HG02623 (cell line): ENCODE measurements at regions not wholly inside any gene's neighbourhood (a gene's known extent, or its start where the extent isn't known, plus 50 kb on each side); places are given as distances from the start of the nearest gene placed in this dataset.

Experiments used
- ATAC-seq: cut with Tn5 transposase; IDR thresholded peaks from one replicate; pipeline ENCODE4 v1.9.1; 2021; ENCODE audit warnings: moderate library complexity; ENCODE audit not compliant: unreplicated experiment

DNA sequence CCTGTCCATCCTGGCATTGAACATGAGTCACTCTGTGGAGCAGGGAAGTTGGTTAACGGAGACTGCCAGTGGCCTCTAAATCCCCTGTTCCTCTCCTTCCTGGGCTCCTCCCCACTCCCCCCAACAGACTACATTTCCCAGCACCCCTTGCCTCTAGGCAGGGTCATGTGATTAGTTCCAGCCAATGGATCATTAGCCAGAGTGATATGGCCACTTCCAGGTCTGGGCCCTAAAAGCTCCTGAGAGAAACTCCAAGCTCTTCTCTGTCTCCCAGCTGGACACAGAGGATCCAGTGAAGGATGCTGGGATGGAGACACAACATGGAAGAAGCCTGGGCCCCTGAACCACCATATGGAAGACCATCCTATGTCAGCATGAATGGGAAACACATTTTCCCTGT lies 54.4 kb upstream of the RFLNA start:
- no peak for ATAC-seq

DNA sequence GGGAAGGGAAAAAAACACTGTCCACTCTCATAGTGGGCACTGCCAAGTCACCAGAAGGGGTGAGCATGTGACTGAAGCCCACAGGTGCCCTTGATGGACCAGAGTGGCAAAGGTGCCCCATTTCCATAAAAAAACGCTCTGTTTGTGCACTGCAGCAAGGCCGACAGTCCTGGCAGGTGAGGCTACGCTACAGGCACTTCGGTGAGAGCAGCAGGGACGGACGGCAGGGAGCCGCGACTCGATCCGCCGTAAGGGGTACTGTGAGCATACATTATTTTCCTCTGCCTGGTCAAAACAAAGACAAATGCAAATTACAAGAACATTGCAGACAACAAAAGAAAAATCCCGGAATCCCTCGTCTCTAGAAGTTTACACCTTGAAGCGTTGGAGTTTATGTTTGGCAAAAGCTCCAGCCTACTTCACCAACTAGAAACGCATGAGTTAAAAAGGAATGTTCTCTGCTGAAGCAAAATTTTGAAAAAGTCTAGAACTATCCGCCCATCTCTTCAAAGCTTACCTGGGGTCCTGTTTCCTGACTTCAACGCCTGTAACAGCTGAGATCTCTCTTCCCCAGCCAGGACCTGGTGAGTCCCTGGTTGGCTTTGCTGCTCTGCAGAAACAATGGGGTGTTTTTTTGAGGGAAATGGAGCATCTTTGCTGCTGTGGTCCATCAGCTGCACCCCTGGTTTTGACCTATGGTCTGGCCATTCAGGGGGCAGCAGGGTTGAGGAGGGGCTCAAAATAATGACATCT lies 52.9 kb upstream of the RFLNA start:
- ATAC-seq: no peak

DNA sequence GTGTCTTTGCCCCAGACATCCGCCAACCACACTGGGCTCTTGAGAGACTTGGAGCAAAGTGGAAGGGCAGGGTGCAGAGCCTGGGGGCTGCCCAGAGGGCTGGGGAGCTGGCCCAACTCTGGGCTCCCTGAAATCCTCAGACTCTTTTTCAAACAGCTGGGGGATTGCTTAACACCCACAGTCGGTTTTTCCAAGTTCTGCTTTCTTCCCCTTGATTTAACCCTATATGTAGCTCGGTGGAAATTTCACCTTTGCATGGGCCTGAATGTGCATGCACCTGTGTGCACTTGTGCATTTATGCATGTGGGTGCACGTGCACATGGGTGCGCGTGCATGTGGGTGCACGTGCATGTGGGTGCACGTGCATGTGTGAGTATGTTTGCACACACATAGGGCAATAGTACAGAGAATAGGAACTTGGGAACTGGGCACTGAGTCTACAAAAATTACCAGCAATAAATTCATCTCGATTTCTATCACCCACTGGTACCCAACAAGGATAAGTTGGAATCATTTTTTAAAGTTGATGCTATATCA lies 52.3 kb upstream of the RFLNA start:
- no peak for ATAC-seq

DNA sequence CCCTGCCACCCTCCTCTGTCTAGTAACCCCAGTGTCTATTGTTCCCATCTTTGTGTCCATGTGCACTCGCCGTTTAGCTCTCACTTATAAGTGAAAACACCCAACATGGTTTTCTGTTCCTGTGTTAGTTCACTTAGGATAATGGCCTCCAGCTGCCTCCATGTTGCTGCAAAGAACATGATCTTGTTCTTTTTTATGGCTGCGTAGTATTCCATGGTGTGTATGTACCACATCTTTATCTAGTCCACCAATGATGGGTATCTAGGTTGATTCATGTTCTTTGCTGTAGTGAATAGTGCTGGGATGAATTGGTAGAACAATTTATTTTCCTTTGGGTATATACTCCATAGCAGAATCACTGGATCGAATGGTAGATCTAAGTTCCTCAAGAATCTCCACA lies 51.0 kb upstream of the RFLNA start:
- no peak for ATAC-seq
